HG03521 (cell line): ENCODE measurements at regions not wholly inside any gene's neighbourhood (a gene's known extent, or its start where the extent isn't known, plus 50 kb on each side); places are given as distances from the start of the nearest gene placed in this dataset.
A peak's percentile ranks its signal among the peaks of the same experiment; 100 is the strongest.

Experiments
- ATAC-seq: cut with Tn5 transposase; IDR thresholded peaks from one replicate; pipeline ENCODE4 v1.9.1; 2021; ENCODE audit warnings: mild to moderate bottlenecking, moderate library complexity; ENCODE audit not compliant: unreplicated experiment

GRCh38 chr14:50036637-50037036, 79.7 kb downstream of the VCPKMT start:
- no peak for ATAC-seq

- ATAC-seq: no peak
These were observed 79.1 kb downstream of the VCPKMT start for GRCh38 chr14:50037240-50037639.

GRCh38 chr14:50037852-50038251, 78.5 kb downstream of the VCPKMT start:
- no peak for ATAC-seq

GRCh38 chr14:50038398-50039119, 77.8 kb downstream of the VCPKMT start:
- ATAC-seq: peak; percentile 74

GRCh38 chr14:50039120-50039517, 77.3 kb downstream of the VCPKMT start:
- ATAC-seq: no peak

GRCh38 chr14:50039734-50040400, 76.5 kb downstream of the VCPKMT start:
- no peak for ATAC-seq

- ATAC-seq: no peak
These were observed 76.0 kb downstream of the VCPKMT start for GRCh38 chr14:50040401-50040775.

GRCh38 chr14:50040895-50041465, 75.4 kb downstream of the VCPKMT start:
- no peak for ATAC-seq

GRCh38 chr14:50041980-50042379, 74.4 kb downstream of the VCPKMT start:
- ATAC-seq: no peak

GRCh38 chr14:50044042-50044651, 72.2 kb downstream of the VCPKMT start:
- no peak for ATAC-seq

GRCh38 chr14:50045039-50045711, 71.2 kb downstream of the VCPKMT start:
- ATAC-seq: peak; percentile 68

- ATAC-seq: no peak
These were observed 70.5 kb downstream of the VCPKMT start for GRCh38 chr14:50045837-50046236.

GRCh38 chr14:50047274-50047676, 69.1 kb downstream of the VCPKMT start:
- ATAC-seq: peak; percentile 74

GRCh38 chr14:50049093-50049492, 67.3 kb downstream of the VCPKMT start:
- ATAC-seq: no peak

GRCh38 chr14:50049703-50050570, 66.4 kb downstream of the VCPKMT start:
- no peak for ATAC-seq

- ATAC-seq: no peak
These were observed 65.3 kb downstream of the VCPKMT start for GRCh38 chr14:50051106-50051505.

- no peak for ATAC-seq
These were observed 64.7 kb downstream of the VCPKMT start for GRCh38 chr14:50051706-50052105.

- no peak for ATAC-seq
These were observed 63.9 kb downstream of the VCPKMT start for GRCh38 chr14:50052517-50052916.

GRCh38 chr14:50053935-50054334, 62.4 kb downstream of the VCPKMT start:
- ATAC-seq: no peak

- ATAC-seq: no peak
These were observed 60.7 kb downstream of the VCPKMT start for GRCh38 chr14:50055461-50056228.
